Kasumi-1 (cell line): ENCODE measurements at regions not wholly inside any gene's neighbourhood (a gene's known extent, or its start where the extent isn't known, plus 50 kb on each side); places are given as distances from the start of the nearest gene placed in this dataset.
"Not testable (repeated sequence)": the region's sequence is repeated elsewhere in the genome, so short reads cannot be mapped to it uniquely, and the experiment has no call there.

Experiments used
- DNase-seq, 2 experiments: peaks; one replicate each; lab custom pipeline; 2025; lab: John Stamatoyannopoulos, UW

GRCh38 chrX:138282598-138283150 lies 428.8 kb downstream of the FGF13 start:
- DNase-seq = not testable (repeated sequence)

DNA sequence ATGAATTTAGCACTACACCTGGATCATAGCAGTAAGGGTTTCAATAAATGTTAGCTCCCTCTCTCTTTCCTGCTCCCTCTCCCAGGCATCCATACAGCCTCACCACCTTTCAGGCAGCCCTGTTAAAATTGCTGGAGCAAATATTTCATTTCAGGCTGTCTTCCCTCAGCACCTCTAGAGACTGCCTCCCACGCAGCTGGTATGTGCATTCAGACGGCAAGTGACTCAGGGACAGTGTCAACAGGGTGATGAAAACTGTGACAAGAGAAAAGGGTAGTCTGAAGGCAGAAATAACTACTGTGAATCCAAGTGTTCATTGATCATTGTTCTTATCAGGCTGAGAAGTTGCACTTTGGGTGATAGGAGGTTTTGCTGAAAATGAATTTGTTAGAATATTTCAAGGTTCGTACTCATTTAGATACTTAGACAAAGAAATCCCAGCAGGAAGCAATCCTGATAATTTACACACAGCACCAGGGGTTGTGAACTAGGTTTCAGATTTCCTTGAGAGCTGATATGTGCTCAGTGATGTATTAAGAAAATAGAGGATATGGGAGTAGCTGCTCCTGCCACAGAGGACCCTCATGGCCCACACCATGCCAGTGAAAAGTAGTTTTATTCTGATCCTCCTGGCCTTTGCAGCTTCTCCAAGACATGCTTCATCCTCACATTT lies 424.2 kb downstream of the FGF13 start:
- DNase-seq = no peak

- no peak for DNase-seq
Observed at GRCh38 chrX:138294951-138295350, 416.6 kb downstream of the FGF13 start.

- DNase-seq = peak; percentile 0 to 7
Observed at GRCh38 chrX:138298268-138298667, 413.2 kb downstream of the FGF13 start.

GRCh38 chrX:138345801-138346200 lies 365.7 kb downstream of the FGF13 start:
- DNase-seq = no peak

DNA sequence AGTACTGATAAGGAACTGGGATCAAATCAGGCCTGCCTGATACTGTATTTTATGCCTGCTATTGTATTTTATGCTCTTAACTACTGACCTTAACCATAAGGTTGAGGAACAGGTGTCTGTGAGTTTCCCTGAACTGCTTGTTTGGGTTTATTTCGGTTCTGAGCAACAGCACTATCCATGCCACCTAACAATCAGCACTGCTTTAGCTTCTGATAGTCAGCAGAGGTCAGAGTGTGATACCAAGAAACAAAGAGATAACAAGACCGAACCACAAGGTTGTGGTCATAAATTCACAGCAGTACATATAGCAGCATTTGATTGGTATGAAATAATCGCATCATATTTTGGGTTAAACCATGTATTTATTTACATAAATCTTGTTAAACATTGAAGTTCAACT lies 362.2 kb downstream of the FGF13 start:
- peak in 1 of 2 experiments; percentile 0 for DNase-seq

- no peak for DNase-seq
Observed at GRCh38 chrX:138378876-138379275, 332.6 kb downstream of the FGF13 start.

DNA sequence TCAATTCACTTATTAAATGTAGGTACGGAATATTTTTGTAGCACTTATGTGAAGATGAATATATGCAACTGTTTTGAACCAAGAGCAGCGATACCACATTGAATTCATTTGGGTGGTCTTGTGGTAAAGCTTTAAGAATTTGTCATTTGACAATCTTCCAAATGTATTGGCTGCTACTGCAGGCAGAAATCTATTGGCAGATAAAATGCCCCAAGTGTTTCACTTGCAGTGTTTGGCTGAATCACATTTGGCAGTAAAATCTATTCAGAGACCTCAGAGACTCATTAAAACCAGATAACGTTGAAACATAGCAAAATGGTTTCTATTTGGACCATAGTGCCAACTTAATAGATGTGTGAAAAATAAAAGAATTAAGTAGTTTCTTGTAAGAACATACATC lies 303.4 kb downstream of the FGF13 start:
- DNase-seq = no peak

DNA sequence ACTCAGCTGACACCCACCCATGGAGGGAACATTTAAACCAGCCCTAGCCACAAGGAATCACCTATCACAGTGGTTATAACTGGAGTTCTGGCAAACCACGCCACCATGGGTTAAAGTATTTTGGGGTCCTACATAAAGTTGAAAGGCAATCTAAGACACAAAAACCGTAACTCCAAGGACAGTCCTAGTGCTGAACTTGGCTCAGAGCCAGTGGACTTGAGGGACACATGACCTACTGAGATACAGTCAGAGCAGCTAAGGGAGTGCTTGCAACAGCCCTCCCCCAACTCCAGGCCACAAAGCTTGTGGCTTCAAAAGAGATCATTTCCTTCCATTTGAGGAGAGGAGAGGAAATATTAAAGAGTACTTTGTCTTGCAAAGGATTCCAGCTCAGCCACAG lies 300.5 kb downstream of the FGF13 start:
- DNase-seq = peak; percentile 29 to 37
